HUES6 (cell line): ENCODE measurements at regions not wholly inside any gene's neighbourhood (a gene's known extent, or its start where the extent isn't known, plus 50 kb on each side); places are given as distances from the start of the nearest gene placed in this dataset.

Experiments
- H3K27ac ChIP-seq: 2 replicates; pipeline ENCODE4 v1.7.0; 2013; ENCODE audit warnings: low read depth, mild to moderate bottlenecking, low read length, inconsistent platforms
- H3K27me3 ChIP-seq: 2 replicates; pipeline ENCODE4 v1.6.1; 2013; ENCODE audit warnings: low read length; ENCODE audit not compliant: control insufficient read depth, insufficient read depth
- H3K36me3 ChIP-seq: 2 replicates; pipeline ENCODE4 v1.6.1; 2013; ENCODE audit warnings: low read length; ENCODE audit not compliant: control insufficient read depth, insufficient read depth
- H3K4me1 ChIP-seq: 2 replicates; pipeline ENCODE4 v1.6.1; 2013; ENCODE audit warnings: low read length; ENCODE audit not compliant: control insufficient read depth, insufficient read depth
- H3K4me3 ChIP-seq: 2 replicates; pipeline ENCODE4 v1.5.1; 2013; ENCODE audit warnings: low read depth, low read length
- H3K9ac ChIP-seq: one replicate; pipeline ENCODE4 v1.6.1; 2013; ENCODE audit warnings: mild to moderate bottlenecking, low read length
- H3K9me3 ChIP-seq: 2 replicates; pipeline ENCODE4 v1.6.1; 2013; ENCODE audit warnings: low read depth, low read length; ENCODE audit not compliant: control insufficient read depth, insufficient read depth

GRCh38 chr2:15874854-15875804 lies 65.2 kb upstream of the MYCN start:
- no peak overlapping the region for H3K27ac ChIP-seq
- H3K9ac ChIP-seq: no peak overlapping the region
- H3K9me3 ChIP-seq: 0 out of 2 replicates have a peak, but pooled peaks cover 6% of the 10 kb centered on the region

DNA sequence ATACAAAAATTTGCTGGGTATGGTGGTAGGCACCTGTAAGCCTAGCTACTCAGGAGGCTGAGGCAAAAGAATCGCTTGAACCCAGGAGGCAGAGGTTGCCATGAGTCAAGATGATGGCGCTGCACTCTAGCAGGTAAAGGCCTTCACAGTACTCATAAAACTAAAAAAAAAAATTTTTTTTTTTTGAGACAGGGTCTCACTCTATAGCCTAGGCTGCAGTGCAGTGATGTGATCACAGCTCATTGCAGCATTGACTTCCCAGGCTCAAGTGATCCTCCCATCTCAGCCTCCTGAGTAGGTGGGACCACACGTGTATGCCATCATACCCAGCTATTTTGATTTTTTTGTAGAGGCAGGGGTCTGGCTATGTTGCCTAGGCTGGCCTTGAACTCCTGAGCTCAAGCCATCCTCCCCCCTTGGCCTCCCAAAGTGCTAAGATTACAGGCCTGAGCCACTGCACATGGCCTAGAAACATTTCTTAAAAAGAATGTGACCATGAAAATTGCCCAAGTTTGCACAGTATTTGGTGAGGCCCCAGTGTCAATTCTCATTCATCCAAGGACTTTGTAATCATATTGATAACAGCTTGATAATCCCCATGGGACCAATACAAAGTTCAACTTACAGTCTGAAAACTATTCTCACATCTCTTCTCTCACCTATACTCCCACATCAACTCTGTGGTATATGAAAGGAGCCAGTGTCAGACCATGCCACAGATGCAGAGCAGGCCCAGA lies 64.2 kb upstream of the MYCN start:
- Histone ChIP-seq H3K9me3 (0 out of 2 replicates have a peak, but pooled peaks cover 6% of the 10 kb centered on the region), H3K4me1 (no peaks in the 10 kb centered on the region), H3K9ac (no peak overlapping the region), H3K36me3 (no peaks in the 10 kb centered on the region), H3K4me3 (no peak overlapping the region), H3K27ac (no peak overlapping the region), H3K27me3 (no peaks in the 10 kb centered on the region)

More at GRCh38 chr2:15874854-15875804, 65.2 kb upstream of the MYCN start:
- H3K27me3 ChIP-seq: no peaks in the 10 kb centered on the region
- H3K36me3 ChIP-seq: no peaks in the 10 kb centered on the region
- no peak overlapping the region for H3K4me3 ChIP-seq
- no peaks in the 10 kb centered on the region for H3K4me1 ChIP-seq

GRCh38 chr2:15880226-15881119 lies 59.9 kb upstream of the MYCN start:
- Histone ChIP-seq H3K9ac (no peak overlapping the region), H3K27ac (no peak overlapping the region), H3K4me1 (no peaks in the 10 kb centered on the region), H3K27me3 (no peaks in the 10 kb centered on the region), H3K9me3 (0 out of 2 replicates have a peak, but pooled peaks cover 3% of the 10 kb centered on the region), H3K36me3 (no peaks in the 10 kb centered on the region), H3K4me3 (no peak overlapping the region)

- Histone ChIP-seq H3K27me3 (no peaks in the 10 kb centered on the region), H3K36me3 (no peaks in the 10 kb centered on the region), H3K4me3 (no peak overlapping the region), H3K9ac (no peak overlapping the region), H3K9me3 (0 out of 2 replicates have a peak, but pooled peaks cover 3% of the 10 kb centered on the region), H3K4me1 (no peaks in the 10 kb centered on the region), H3K27ac (no peak overlapping the region)
Observed at GRCh38 chr2:15881120-15881433, 59.3 kb upstream of the MYCN start.

DNA sequence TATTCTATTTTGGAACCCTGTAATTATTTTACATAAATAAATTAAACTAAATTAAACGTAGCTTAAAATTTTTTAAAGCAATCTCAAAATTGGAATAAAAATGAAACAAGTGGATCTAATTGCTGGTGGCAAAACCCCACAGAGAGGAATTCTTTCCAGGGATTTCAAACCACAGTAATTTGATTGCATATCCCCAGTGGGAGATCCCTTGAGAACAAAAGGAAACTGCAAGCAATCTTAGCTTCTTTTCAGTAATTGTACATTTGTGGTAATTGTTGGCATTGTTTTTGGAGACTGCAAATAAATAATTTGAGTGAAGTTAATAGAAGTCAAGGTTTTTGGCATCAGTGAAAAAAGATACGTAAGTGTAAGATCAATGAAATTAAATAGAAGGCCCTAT lies 58.7 kb upstream of the MYCN start:
- H3K9ac ChIP-seq: no peak overlapping the region
- H3K4me1 ChIP-seq: no peaks in the 10 kb centered on the region
- no peaks in the 10 kb centered on the region for H3K9me3 ChIP-seq
- H3K36me3 ChIP-seq: no peaks in the 10 kb centered on the region
- H3K27ac ChIP-seq: no peak overlapping the region
- no peaks in the 10 kb centered on the region for H3K27me3 ChIP-seq
- H3K4me3 ChIP-seq: no peak overlapping the region

GRCh38 chr2:15882761-15883497 lies 57.4 kb upstream of the MYCN start:
- Histone ChIP-seq H3K4me3 (no peak overlapping the region), H3K9me3 (no peaks in the 10 kb centered on the region), H3K27me3 (no peaks in the 10 kb centered on the region), H3K9ac (no peak overlapping the region), H3K36me3 (no peaks in the 10 kb centered on the region), H3K4me1 (no peaks in the 10 kb centered on the region), H3K27ac (no peak overlapping the region)

GRCh38 chr2:15883684-15884083 lies 56.7 kb upstream of the MYCN start:
- no peaks in the 10 kb centered on the region for H3K36me3 ChIP-seq
- no peak overlapping the region for H3K9ac ChIP-seq
- no peak overlapping the region for H3K4me3 ChIP-seq
- no peaks in the 10 kb centered on the region for H3K9me3 ChIP-seq
- no peaks in the 10 kb centered on the region for H3K27me3 ChIP-seq
- peaks cover 2% of the 10 kb centered on the region; the same call in 1 of the 2 replicates for H3K4me1 ChIP-seq
- no peak overlapping the region for H3K27ac ChIP-seq

GRCh38 chr2:15884790-15885189 lies 55.6 kb upstream of the MYCN start:
- H3K36me3 ChIP-seq: no peaks in the 10 kb centered on the region
- H3K4me1 ChIP-seq: peaks cover 5% of the 10 kb centered on the region; the same call in 1 of the 2 replicates
- H3K27me3 ChIP-seq: no peaks in the 10 kb centered on the region
- no peak overlapping the region for H3K9ac ChIP-seq
- no peaks in the 10 kb centered on the region for H3K9me3 ChIP-seq
- no peak overlapping the region for H3K27ac ChIP-seq
- no peak overlapping the region for H3K4me3 ChIP-seq

DNA sequence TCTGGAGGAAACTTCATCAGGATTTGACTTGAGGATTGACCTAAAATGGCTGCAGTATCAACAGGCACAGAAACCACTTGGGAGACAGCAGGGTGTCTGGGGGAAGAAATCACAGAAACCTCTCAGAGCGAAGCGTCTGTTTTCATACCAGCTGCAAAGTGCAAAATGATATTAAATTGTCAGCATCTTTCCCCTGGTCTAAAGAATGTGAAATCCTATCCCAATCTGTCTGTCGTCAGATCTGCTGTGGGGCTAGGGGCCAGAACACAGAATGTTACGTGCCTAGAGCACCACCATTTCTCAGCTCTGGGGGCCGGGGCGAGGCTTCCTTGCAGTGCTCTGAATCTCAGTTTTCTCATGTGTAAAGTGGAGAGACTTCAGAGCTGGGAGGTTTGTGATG lies 54.1 kb upstream of the MYCN start:
- Histone ChIP-seq H3K36me3 (no peaks in the 10 kb centered on the region), H3K27ac (no peak overlapping the region), H3K4me3 (no peak overlapping the region), H3K27me3 (no peaks in the 10 kb centered on the region), H3K9me3 (no peaks in the 10 kb centered on the region), H3K9ac (no peak overlapping the region), H3K4me1 (peaks cover 20% of the 10 kb centered on the region)

- H3K27ac ChIP-seq: no peak overlapping the region
- no peaks in the 10 kb centered on the region for H3K36me3 ChIP-seq
- H3K4me3 ChIP-seq: no peak overlapping the region
- H3K4me1 ChIP-seq: peaks cover 36% of the 10 kb centered on the region
- H3K9ac ChIP-seq: no peak overlapping the region
- H3K27me3 ChIP-seq: no peaks in the 10 kb centered on the region
- H3K9me3 ChIP-seq: no peaks in the 10 kb centered on the region
Observed at GRCh38 chr2:15889442-15890123, 50.8 kb upstream of the MYCN start.
